C4-2B (cell line): ENCODE measurements at regions not wholly inside any gene's neighbourhood (a gene's known extent, or its start where the extent isn't known, plus 50 kb on each side); places are given as distances from the start of the nearest gene placed in this dataset.

ENCODE experiments used
- CTCF ChIP-seq: fragments of 450-650 bp; conservative IDR thresholded peaks from 2 replicates; pipeline ENCODE4 v1.5.1; 2017; ENCODE audit warnings: mild to moderate bottlenecking
- ZFX ChIP-seq: fragments of 450-650 bp; IDR thresholded peaks from 2 replicates; pipeline ENCODE4 v1.6.1; 2017

GRCh38 chr4:24700118-24700517, 95.3 kb upstream of the SOD3 start:
- TF ChIP-seq CTCF (no peak), ZFX (no peak)
